ENCODE measurements at regions not wholly inside any gene's neighbourhood (a gene's known extent, or its start where the extent isn't known, plus 50 kb on each side); places are given as distances from the start of the nearest gene placed in this dataset.
A peak's percentile ranks its signal among the peaks of the same experiment; 100 is the strongest.

DNA sequence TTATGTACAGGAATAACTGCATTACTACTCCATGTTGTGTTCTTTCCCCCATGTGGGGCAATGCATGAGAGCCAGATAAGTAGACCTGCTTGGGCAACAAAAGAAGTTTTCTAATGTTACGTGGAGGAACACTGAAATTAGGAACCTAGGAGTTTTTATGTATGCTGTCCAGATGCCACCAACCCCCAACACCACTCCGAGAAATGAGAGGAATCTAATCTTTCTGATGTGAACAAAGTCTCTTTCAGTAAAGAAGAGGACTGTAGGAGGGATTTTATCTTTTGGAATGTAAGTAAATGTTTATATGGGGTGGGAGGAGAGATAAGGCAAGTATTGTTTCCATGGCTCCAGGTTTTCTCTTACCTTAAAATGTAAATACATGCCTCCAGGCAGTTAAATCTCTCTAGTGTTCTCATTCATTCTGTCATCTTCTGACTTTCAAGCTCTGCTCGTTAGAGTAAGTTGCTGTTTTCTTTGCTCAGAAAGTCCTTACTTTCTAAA lies 820.6 kb downstream of the PCDH17 start (continued):
- TF ChIP-seq, protein P1, sequence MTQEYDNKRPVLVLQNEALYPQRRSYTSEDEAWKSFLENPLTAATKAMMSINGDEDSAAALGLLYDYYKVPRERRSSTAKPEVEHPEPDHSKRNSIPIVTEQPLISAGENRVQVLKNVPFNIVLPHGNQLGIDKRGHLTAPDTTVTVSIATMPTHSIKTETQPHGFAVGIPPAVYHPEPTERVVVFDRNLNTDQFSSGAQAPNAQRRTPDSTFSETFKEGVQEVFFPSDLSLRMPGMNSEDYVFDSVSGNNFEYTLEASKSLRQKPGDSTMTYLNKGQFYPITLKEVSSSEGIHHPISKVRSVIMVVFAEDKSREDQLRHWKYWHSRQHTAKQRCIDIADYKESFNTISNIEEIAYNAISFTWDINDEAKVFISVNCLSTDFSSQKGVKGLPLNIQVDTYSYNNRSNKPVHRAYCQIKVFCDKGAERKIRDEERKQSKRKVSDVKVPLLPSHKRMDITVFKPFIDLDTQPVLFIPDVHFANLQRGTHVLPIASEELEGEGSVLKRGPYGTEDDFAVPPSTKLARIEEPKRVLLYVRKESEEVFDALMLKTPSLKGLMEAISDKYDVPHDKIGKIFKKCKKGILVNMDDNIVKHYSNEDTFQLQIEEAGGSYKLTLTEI (CRISPR knock-in tag; conservative IDR thresholded peaks at IDR 0.05) = no peak
- TF ChIP-seq, protein P2, sequence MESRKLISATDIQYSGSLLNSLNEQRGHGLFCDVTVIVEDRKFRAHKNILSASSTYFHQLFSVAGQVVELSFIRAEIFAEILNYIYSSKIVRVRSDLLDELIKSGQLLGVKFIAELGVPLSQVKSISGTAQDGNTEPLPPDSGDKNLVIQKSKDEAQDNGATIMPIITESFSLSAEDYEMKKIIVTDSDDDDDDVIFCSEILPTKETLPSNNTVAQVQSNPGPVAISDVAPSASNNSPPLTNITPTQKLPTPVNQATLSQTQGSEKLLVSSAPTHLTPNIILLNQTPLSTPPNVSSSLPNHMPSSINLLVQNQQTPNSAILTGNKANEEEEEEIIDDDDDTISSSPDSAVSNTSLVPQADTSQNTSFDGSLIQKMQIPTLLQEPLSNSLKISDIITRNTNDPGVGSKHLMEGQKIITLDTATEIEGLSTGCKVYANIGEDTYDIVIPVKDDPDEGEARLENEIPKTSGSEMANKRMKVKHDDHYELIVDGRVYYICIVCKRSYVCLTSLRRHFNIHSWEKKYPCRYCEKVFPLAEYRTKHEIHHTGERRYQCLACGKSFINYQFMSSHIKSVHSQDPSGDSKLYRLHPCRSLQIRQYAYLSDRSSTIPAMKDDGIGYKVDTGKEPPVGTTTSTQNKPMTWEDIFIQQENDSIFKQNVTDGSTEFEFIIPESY (CRISPR knock-in tag; IDR thresholded peaks at IDR 0.05) = no peak
- TF ChIP-seq ZNF589 (CRISPR knock-in tag; conservative IDR thresholded peaks at IDR 0.05) = no peak
- peak; percentile 92; the same call in 1 of the 2 replicates for TF ChIP-seq SOX5 (CRISPR knock-in tag; IDR thresholded peaks at IDR 0.05; ENCODE audit: borderline replicate concordance)
- no peak for TF ChIP-seq NPAS2 (CRISPR knock-in tag; IDR thresholded peaks at IDR 0.05; ENCODE audit: borderline replicate concordance)
- TF ChIP-seq, protein P3, sequence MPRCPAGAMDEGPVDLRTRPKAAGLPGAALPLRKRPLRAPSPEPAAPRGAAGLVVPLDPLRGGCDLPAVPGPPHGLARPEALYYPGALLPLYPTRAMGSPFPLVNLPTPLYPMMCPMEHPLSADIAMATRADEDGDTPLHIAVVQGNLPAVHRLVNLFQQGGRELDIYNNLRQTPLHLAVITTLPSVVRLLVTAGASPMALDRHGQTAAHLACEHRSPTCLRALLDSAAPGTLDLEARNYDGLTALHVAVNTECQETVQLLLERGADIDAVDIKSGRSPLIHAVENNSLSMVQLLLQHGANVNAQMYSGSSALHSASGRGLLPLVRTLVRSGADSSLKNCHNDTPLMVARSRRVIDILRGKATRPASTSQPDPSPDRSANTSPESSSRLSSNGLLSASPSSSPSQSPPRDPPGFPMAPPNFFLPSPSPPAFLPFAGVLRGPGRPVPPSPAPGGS (CRISPR knock-in tag; IDR thresholded peaks at IDR 0.05) = no peak
- no peak for TF ChIP-seq ZNF839 (CRISPR knock-in tag; IDR thresholded peaks at IDR 0.05; ENCODE audit: borderline replicate concordance)
- TF ChIP-seq EP300 (IDR thresholded peaks at IDR 0.05; ENCODE audit: low read depth in 2 of 2, low read length in 2 of 2) = peak in 1 of 2 experiments; percentile 93; a peak in 3 of 4 replicates
- peak; percentile 80; the same call in 1 of the 2 replicates for TF ChIP-seq EP300 (CRISPR knock-in tag; IDR thresholded peaks at IDR 0.05; ENCODE audit: borderline replicate concordance)
- TF ChIP-seq, protein P4, sequence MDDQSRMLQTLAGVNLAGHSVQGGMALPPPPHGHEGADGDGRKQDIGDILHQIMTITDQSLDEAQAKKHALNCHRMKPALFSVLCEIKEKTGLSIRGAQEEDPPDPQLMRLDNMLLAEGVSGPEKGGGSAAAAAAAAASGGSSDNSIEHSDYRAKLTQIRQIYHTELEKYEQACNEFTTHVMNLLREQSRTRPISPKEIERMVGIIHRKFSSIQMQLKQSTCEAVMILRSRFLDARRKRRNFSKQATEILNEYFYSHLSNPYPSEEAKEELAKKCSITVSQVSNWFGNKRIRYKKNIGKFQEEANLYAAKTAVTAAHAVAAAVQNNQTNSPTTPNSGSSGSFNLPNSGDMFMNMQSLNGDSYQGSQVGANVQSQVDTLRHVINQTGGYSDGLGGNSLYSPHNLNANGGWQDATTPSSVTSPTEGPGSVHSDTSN (CRISPR knock-in tag; IDR thresholded peaks at IDR 0.05; ENCODE audit: borderline replicate concordance) = no peak
- TF ChIP-seq SIN3B (IDR thresholded peaks at IDR 0.05; ENCODE audit: low read length) = no peak
- TF ChIP-seq, protein P5, sequence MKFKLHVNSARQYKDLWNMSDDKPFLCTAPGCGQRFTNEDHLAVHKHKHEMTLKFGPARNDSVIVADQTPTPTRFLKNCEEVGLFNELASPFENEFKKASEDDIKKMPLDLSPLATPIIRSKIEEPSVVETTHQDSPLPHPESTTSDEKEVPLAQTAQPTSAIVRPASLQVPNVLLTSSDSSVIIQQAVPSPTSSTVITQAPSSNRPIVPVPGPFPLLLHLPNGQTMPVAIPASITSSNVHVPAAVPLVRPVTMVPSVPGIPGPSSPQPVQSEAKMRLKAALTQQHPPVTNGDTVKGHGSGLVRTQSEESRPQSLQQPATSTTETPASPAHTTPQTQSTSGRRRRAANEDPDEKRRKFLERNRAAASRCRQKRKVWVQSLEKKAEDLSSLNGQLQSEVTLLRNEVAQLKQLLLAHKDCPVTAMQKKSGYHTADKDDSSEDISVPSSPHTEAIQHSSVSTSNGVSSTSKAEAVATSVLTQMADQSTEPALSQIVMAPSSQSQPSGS (CRISPR knock-in tag; IDR thresholded peaks at IDR 0.05) = peak; percentile 44; the same call in 1 of the 2 replicates
- TF ChIP-seq, protein P6, sequence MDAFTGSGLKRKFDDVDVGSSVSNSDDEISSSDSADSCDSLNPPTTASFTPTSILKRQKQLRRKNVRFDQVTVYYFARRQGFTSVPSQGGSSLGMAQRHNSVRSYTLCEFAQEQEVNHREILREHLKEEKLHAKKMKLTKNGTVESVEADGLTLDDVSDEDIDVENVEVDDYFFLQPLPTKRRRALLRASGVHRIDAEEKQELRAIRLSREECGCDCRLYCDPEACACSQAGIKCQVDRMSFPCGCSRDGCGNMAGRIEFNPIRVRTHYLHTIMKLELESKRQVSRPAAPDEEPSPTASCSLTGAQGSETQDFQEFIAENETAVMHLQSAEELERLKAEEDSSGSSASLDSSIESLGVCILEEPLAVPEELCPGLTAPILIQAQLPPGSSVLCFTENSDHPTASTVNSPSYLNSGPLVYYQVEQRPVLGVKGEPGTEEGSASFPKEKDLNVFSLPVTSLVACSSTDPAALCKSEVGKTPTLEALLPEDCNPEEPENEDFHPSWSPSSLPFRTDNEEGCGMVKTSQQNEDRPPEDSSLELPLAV (CRISPR knock-in tag; conservative IDR thresholded peaks at IDR 0.05; ENCODE audit: low read depth) = no peak
- no peak for TF ChIP-seq ZNF337 (CRISPR knock-in tag; IDR thresholded peaks at IDR 0.05; ENCODE audit: borderline replicate concordance, low read depth)
- TF ChIP-seq ZBTB1 (CRISPR knock-in tag; IDR thresholded peaks at IDR 0.05; ENCODE audit: borderline replicate concordance) = no peak
- TF ChIP-seq CCAR2 (optimal IDR thresholded peaks at IDR 0.05; ENCODE audit: low read depth, low read length) = no peak
- no peak for TF ChIP-seq ZNF235 (CRISPR knock-in tag; IDR thresholded peaks at IDR 0.05; ENCODE audit: borderline replicate concordance)
- no peak for TF ChIP-seq ZNF3 (CRISPR knock-in tag; IDR thresholded peaks at IDR 0.05)
- peak; percentile 60 for TF ChIP-seq HMG20B (CRISPR knock-in tag; conservative IDR thresholded peaks at IDR 0.05)
- TF ChIP-seq ZSCAN12 (CRISPR knock-in tag; IDR thresholded peaks at IDR 0.05) = no peak
- TF ChIP-seq CBX2 (IDR thresholded peaks at IDR 0.05; ENCODE audit: low read depth, low read length) = no peak
- no peak for TF ChIP-seq CBX2 (CRISPR knock-in tag; IDR thresholded peaks at IDR 0.05; ENCODE audit: low read depth)

Measured in HepG2 (cell line).